Vagina (tissue), 2 donors: ENCODE measurements at regions not wholly inside any gene's neighbourhood (a gene's known extent, or its start where the extent isn't known, plus 50 kb on each side); places are given as distances from the start of the nearest gene placed in this dataset.

ENCODE experiments used
- DNase-seq, 2 donors: peaks; one replicate each; pipeline ENCODE4 v3.0.0-alpha.2; 2017; ENCODE audit errors: extremely low spot score in 2 of 2
- H3K27ac ChIP-seq: fragments of 200-600 bp; sonication (generic); one replicate; pipeline ENCODE4 v1.5.1; 2019
- H3K27me3 ChIP-seq: fragments of 200-600 bp; sonication (generic); one replicate; pipeline ENCODE4 v1.5.1; 2019
- H3K36me3 ChIP-seq, 2 donors: fragments of 200-600 bp; sonication (generic); one replicate each; pipeline ENCODE4 v1.5.1; 2017 to 2019
- H3K4me1 ChIP-seq: fragments of 200-600 bp; sonication (generic); one replicate; pipeline ENCODE4 v1.5.1; 2019
- H3K4me3 ChIP-seq, 2 donors: fragments of 200-600 bp; sonication (generic); 1 replicate in 1 of 2; 2 replicates in 1 of 2; pipeline ENCODE4 v1.5.1; 2016 to 2019
- H3K9me3 ChIP-seq: fragments of 200-600 bp; sonication (generic); one replicate; pipeline ENCODE4 v1.5.1; 2019
- POLR2A ChIP-seq, 2 donors: fragments of 450-650 bp; IDR thresholded peaks; one replicate each; pipeline ENCODE4 v1.6.1; 2017; ENCODE audit warnings: antibody characterized with exemption in 2 of 2, mild to moderate bottlenecking in 2 of 2, moderate library complexity in 2 of 2
- POLR2AphosphoS5 ChIP-seq, 2 donors: sonication (generic); formaldehyde crosslinking; IDR thresholded peaks; one replicate each; pipeline ENCODE4 v1.9.0; 2017; ENCODE audit warnings: antibody characterized with exemption in 2 of 2, mild to moderate bottlenecking in 2 of 2, low read depth in 1 of 2; ENCODE audit not compliant: insufficient read depth in 1 of 2
- intact Hi-C: fragments of 100-400 bp; cut with DNase I; formaldehyde crosslinking; loops from one replicate; pipeline ENCODE4 v1.15.1; 2023
- TF ChIP-seq, protein P1 (sequence below), 3 experiments: fragments of 450-650 bp in 2 of 3; fragments of 200-600 bp in 1 of 3; sonication (generic) in 1 of 3; IDR thresholded peaks; one replicate each; pipeline ENCODE4 v1.5.1; 2017 to 2019; ENCODE audit warnings: antibody characterized with exemption in 3 of 3, mild to moderate bottlenecking in 2 of 3, moderate library complexity in 2 of 3

DNA sequence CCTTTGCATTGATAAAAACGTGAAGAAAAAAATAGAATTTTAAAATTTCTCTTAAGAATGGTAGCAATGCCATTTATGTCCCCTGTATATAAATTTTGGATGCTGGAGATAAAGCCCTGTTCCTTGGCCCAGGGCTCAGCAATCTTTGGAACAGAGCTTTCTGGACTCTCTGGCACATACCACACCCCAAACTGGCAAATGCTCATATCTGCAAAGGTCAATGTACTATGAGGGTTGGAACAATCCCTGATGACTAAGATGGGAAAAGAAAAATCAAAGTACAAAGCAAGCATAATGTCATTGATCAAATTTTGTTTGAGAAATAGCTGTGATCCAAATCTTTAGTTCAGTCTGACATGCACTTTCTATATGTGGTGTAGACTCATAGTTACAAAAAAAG lies 158.1 kb upstream of the HCRTR2 start:
- Histone ChIP-seq H3K27ac (no peak overlapping the region), H3K9me3 (no peaks in the 10 kb centered on the region), H3K4me1 (no peaks in the 10 kb centered on the region), H3K27me3 (no peaks in the 10 kb centered on the region), H3K4me3 (no peak overlapping the region), H3K36me3 (no peaks in the 10 kb centered on the region)
- TF ChIP-seq, protein P1, sequence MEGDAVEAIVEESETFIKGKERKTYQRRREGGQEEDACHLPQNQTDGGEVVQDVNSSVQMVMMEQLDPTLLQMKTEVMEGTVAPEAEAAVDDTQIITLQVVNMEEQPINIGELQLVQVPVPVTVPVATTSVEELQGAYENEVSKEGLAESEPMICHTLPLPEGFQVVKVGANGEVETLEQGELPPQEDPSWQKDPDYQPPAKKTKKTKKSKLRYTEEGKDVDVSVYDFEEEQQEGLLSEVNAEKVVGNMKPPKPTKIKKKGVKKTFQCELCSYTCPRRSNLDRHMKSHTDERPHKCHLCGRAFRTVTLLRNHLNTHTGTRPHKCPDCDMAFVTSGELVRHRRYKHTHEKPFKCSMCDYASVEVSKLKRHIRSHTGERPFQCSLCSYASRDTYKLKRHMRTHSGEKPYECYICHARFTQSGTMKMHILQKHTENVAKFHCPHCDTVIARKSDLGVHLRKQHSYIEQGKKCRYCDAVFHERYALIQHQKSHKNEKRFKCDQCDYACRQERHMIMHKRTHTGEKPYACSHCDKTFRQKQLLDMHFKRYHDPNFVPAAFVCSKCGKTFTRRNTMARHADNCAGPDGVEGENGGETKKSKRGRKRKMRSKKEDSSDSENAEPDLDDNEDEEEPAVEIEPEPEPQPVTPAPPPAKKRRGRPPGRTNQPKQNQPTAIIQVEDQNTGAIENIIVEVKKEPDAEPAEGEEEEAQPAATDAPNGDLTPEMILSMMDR (IDR thresholded peaks at IDR 0.05) = no peak
- TF ChIP-seq POLR2AphosphoS5 (IDR thresholded peaks at IDR 0.05; ENCODE audit: insufficient read depth in 1 of 2, low read depth in 1 of 2) (no peak), POLR2A (IDR thresholded peaks at IDR 0.05) (no peak)
- DNase-seq = no peak
- intact Hi-C loops = no loop called here

DNA sequence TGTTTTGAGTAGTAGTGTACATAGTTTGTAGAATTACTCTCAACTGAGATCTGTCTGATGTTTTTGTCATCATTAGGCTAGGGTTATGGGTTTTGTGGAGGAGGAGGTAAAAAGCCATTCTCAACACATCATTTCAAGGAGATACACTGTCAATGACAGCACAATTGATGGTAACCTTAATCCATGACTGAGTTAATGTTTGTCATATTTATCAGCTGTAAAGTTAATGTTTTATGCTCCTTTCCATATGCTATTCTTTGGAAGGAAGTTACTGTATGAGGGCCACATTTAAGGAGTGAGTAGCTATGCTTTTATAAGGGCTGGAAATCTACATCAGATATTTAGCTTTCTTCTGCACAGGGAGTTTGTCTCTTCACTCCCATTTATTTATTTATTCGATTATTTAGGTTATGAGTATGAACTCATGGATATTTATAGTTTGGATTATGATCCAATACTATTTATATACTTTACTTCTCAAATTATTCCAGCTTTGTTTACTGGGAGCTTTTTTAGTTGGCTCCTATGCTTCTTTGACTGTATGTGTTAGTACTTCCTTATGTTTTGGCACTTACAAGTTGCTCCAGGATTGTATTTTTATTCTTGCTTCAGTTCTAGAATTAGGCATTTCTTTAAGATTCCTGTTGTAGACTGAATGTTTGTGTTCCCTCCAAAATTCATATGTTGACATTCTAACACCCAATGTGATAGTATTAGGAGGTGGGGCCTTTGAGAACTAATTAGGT lies 156.6 kb upstream of the HCRTR2 start:
- TF ChIP-seq POLR2A (IDR thresholded peaks at IDR 0.05) = no peak
- TF ChIP-seq, protein P1 (IDR thresholded peaks at IDR 0.05) = no peak
- no peak for TF ChIP-seq POLR2AphosphoS5 (IDR thresholded peaks at IDR 0.05; ENCODE audit: insufficient read depth in 1 of 2, low read depth in 1 of 2)
- Histone ChIP-seq H3K9me3 (no peaks in the 10 kb centered on the region), H3K36me3 (no peaks in the 10 kb centered on the region), H3K4me3 (no peak overlapping the region), H3K27ac (no peak overlapping the region), H3K4me1 (no peaks in the 10 kb centered on the region), H3K27me3 (no peaks in the 10 kb centered on the region)
- no peak for DNase-seq
- intact Hi-C loops = no loop called here

DNA sequence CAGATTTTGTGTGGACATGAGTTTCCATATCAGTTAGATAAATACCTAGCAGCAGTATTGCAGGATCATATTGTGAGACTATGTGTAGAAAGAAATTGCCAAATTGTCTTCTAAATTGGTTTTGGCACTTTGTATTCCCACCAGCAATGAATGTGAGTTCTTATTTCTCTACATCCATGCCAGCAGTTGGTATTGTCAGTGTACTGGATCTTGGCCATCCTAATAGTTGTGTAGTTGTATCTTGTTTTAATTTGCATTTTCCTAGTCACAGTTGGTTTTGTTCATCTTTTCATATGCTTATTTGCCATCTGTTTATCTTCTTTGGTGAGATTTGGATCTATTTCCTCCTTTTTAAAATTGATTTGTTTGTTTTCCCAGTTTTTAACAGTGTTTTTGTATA lies 154.7 kb upstream of the HCRTR2 start:
- DNase-seq = no peak
- H3K4me1 ChIP-seq = no peaks in the 10 kb centered on the region
- H3K27ac ChIP-seq = no peak overlapping the region
- H3K27me3 ChIP-seq = no peaks in the 10 kb centered on the region
- intact Hi-C loops = no loop called here
- no peak for TF ChIP-seq POLR2A (IDR thresholded peaks at IDR 0.05)
- TF ChIP-seq, protein P1 (IDR thresholded peaks at IDR 0.05) = no peak
- TF ChIP-seq POLR2AphosphoS5 (IDR thresholded peaks at IDR 0.05; ENCODE audit: insufficient read depth in 1 of 2, low read depth in 1 of 2) = no peak
- no peaks in the 10 kb centered on the region for H3K36me3 ChIP-seq
- H3K9me3 ChIP-seq = no peaks in the 10 kb centered on the region
- H3K4me3 ChIP-seq = no peak overlapping the region

DNA sequence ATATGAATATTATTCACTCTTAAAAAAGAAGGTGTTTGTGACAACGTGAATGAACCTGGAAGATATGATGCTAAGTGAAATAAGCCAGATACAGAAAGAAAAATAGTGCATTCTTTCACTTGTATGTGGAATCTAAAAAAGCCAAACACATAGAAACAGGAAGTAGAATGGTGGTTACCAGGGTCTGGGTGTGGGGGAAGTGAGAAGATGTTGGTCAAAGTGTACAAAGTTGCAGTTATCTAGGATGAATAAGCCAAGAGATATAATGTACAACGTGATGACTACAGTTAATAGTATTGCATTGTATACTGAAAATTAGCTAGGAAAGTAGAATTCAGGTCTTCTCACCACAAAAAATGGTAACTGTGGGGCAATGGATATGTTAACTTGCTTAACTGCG lies 151.1 kb upstream of the HCRTR2 start:
- Histone ChIP-seq H3K4me3 (no peak overlapping the region), H3K4me1 (no peaks in the 10 kb centered on the region), H3K27ac (no peak overlapping the region), H3K27me3 (no peaks in the 10 kb centered on the region), H3K36me3 (no peaks in the 10 kb centered on the region), H3K9me3 (no peaks in the 10 kb centered on the region)
- intact Hi-C loops = no loop called here
- no peak for DNase-seq
- TF ChIP-seq, protein P1 (IDR thresholded peaks at IDR 0.05) = no peak
- TF ChIP-seq POLR2AphosphoS5 (IDR thresholded peaks at IDR 0.05; ENCODE audit: insufficient read depth in 1 of 2, low read depth in 1 of 2) (no peak), POLR2A (IDR thresholded peaks at IDR 0.05) (no peak)

DNA sequence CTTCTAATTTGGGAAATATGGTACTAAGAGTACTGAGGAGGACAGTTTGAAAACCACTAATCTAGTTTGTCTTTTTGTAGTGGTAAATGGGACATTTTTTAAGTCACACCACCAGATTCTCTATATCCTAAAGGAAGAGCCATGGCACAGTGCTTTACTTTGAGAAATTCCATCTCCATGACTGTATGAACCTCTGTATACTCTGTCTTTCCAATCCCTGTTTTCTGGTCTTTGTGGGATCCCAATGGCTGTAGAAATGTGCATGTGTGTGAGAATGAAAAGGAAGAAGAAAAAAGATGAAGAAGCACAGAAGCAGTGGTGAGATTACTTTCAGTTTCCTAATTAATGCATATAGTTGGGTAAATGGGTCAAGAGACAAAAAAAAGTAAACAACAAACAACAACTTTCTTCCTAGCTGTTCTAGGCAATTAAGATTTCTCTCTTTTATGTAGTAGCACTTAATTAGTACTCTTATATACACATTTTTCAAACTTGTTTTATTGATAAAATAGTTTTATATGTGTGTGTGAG lies 141.2 kb upstream of the HCRTR2 start:
- Histone ChIP-seq H3K9me3 (no peaks in the 10 kb centered on the region), H3K4me1 (no peaks in the 10 kb centered on the region), H3K36me3 (no peaks in the 10 kb centered on the region), H3K27me3 (no peaks in the 10 kb centered on the region), H3K4me3 (no peak overlapping the region), H3K27ac (no peak overlapping the region)
- DNase-seq = no peak
- TF ChIP-seq, protein P1 (IDR thresholded peaks at IDR 0.05) = no peak
- TF ChIP-seq POLR2A (IDR thresholded peaks at IDR 0.05) (no peak), POLR2AphosphoS5 (IDR thresholded peaks at IDR 0.05; ENCODE audit: insufficient read depth in 1 of 2, low read depth in 1 of 2) (no peak)
- intact Hi-C loops = no loop called here
